ENCODE measurements at regions not wholly inside any gene's neighbourhood (a gene's known extent, or its start where the extent isn't known, plus 50 kb on each side); places are given as distances from the start of the nearest gene placed in this dataset.

GRCh38 chr7:142608630-142609428 lies 140.4 kb upstream of the PRSS1 start:
- intact Hi-C loops (cut with micrococcal nuclease; ENCODE audit: unreplicated experiment) (no loop called here), in situ Hi-C loops (cut with HindIII; ENCODE audit: extremely low pct_ligation_motif_present, low pct_unique_long_range_greater_than_20kb) (no loop called here)
- ATAC-seq (no peak), DNase-seq (ENCODE audit: low spot score) (no peak), FAIRE-seq (no peak)
- H3K4me2 ChIP-seq (ENCODE audit: low read depth, low read length), result no peak overlapping the region
- no peak overlapping the region for H3K27ac ChIP-seq (ENCODE audit: extremely low read length, insufficient read depth, low read length)
- H4K20me1 ChIP-seq (ENCODE audit: insufficient read depth, low read length), result no peaks in the 10 kb centered on the region
- TF ChIP-seq CEBPB (IDR thresholded peaks at IDR 0.05; ENCODE audit: borderline replicate concordance, low read depth, low read length) (peak; percentile 39; the same call in 1 of the 2 replicates), ESRRA (CRISPR knock-in tag; IDR thresholded peaks at IDR 0.05; ENCODE audit: low read depth) (no peak)
- WGBS (ENCODE audit: low lambda C conversion rate), result 0% methylated on average over 1 of the region's 1 CpG
- ChIA-PET CTCF (ENCODE audit: low intra/inter-chr PET ratio, low total read pairs) (no interaction called here), POLR2A (no interaction called here)
- H3K27me3 ChIP-seq (ENCODE audit: control insufficient read depth in 1 of 2, insufficient read depth in 2 of 2, low read length in 2 of 2), result no peaks in the 10 kb centered on the region; a peak in 2 of 5 replicates
- H3K4me1 ChIP-seq (ENCODE audit: insufficient read depth, low read length), result no peaks in the 10 kb centered on the region
- no TSS peak for BruUV-seq (replicated peaks)
- H2AFZ ChIP-seq (ENCODE audit: low read length), result no peak overlapping the region
- no peak overlapping the region for H3K9ac ChIP-seq (ENCODE audit: insufficient read depth, low read depth, low read length)
- H3K4me3 ChIP-seq (replicated peaks in 1 of 3; ENCODE audit: insufficient read depth in 1 of 3, low read depth in 2 of 3, low read length in 3 of 3), result no peak overlapping the region
- H3K9me3 ChIP-seq (ENCODE audit: low read length), result no peaks in the 10 kb centered on the region
- H3K79me2 ChIP-seq (ENCODE audit: insufficient read depth, low read length), result no peaks in the 10 kb centered on the region
- no peaks in the 10 kb centered on the region for H3K36me3 ChIP-seq (replicated peaks in 1 of 2; ENCODE audit: control insufficient read depth in 1 of 2, insufficient read depth in 2 of 2, low read length in 2 of 2)

DNA sequence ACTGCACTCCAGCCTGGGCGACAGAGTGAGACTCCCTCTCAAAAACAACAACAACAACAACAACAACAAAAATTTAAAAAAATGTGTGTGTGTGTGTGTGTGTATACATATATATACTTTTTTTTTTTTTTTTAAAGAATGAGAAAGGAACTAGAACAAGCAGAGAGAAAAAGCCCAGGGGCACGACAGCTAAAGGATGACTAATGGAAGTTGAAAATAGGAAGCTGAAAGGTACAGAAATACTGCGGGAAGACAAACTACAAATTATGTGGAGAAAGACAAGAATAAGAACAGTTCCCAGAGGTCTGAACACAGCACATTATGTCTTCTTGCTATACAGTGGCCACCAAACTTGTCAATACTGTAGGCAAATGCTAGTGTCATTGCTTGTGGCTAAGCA lies 141.9 kb upstream of the PRSS1 start:
- ChIA-PET CTCF (ENCODE audit: low intra/inter-chr PET ratio, low total read pairs) (no interaction called here), POLR2A (no interaction called here)
- WGBS (ENCODE audit: low lambda C conversion rate), result 10% methylated on average over 3 of the region's 3 CpGs
- no peak overlapping the region for H3K27ac ChIP-seq (ENCODE audit: extremely low read length, insufficient read depth, low read length)
- H3K4me1 ChIP-seq (ENCODE audit: insufficient read depth, low read length), result no peaks in the 10 kb centered on the region
- no peak for DNase-seq (ENCODE audit: low spot score)
- in situ Hi-C loops (cut with HindIII; ENCODE audit: extremely low pct_ligation_motif_present, low pct_unique_long_range_greater_than_20kb), result no loop called here
- no peak overlapping the region for H3K4me3 ChIP-seq (replicated peaks in 1 of 3; ENCODE audit: insufficient read depth in 1 of 3, low read depth in 2 of 3, low read length in 3 of 3)
- H3K4me2 ChIP-seq (ENCODE audit: low read depth, low read length), result no peak overlapping the region
- H2AFZ ChIP-seq (ENCODE audit: low read length), result no peak overlapping the region
- no peak for FAIRE-seq
- BruUV-seq (replicated peaks), result no TSS peak
- intact Hi-C loops (cut with micrococcal nuclease; ENCODE audit: unreplicated experiment), result no loop called here
- no peaks in the 10 kb centered on the region for H3K36me3 ChIP-seq (replicated peaks in 1 of 2; ENCODE audit: control insufficient read depth in 1 of 2, insufficient read depth in 2 of 2, low read length in 2 of 2)
- ATAC-seq, result no peak
- H3K79me2 ChIP-seq (ENCODE audit: insufficient read depth, low read length), result no peaks in the 10 kb centered on the region
- no peaks in the 10 kb centered on the region for H3K9me3 ChIP-seq (ENCODE audit: low read length)
- no peaks in the 10 kb centered on the region; a peak in 2 of 5 replicates for H3K27me3 ChIP-seq (ENCODE audit: control insufficient read depth in 1 of 2, insufficient read depth in 2 of 2, low read length in 2 of 2)
- no peak overlapping the region for H3K9ac ChIP-seq (ENCODE audit: insufficient read depth, low read depth, low read length)
- no peaks in the 10 kb centered on the region for H4K20me1 ChIP-seq (ENCODE audit: insufficient read depth, low read length)
- no peak for TF ChIP-seq MXD1 (CRISPR knock-in tag; IDR thresholded peaks at IDR 0.05)
- TF ChIP-seq ZNF30 (CRISPR knock-in tag; IDR thresholded peaks at IDR 0.05), result no peak
- no peak for TF ChIP-seq ZNF432 (CRISPR knock-in tag; IDR thresholded peaks at IDR 0.05; ENCODE audit: borderline replicate concordance)
- no peak for TF ChIP-seq ZNF468 (CRISPR knock-in tag; IDR thresholded peaks at IDR 0.05)
- TF ChIP-seq DMAP1 (CRISPR knock-in tag; IDR thresholded peaks at IDR 0.05), result no peak
- TF ChIP-seq ZFP82 (CRISPR knock-in tag; IDR thresholded peaks at IDR 0.05; ENCODE audit: borderline replicate concordance), result no peak
- no peak for TF ChIP-seq ZNF180 (CRISPR knock-in tag; IDR thresholded peaks at IDR 0.05; ENCODE audit: borderline replicate concordance, low read depth)
- no peak for TF ChIP-seq ZNF407 (CRISPR knock-in tag; IDR thresholded peaks at IDR 0.05; ENCODE audit: not compliant biosample characterization)
